HTR-8/SVneo (cell line): ENCODE measurements at regions not wholly inside any gene's neighbourhood (a gene's known extent, or its start where the extent isn't known, plus 50 kb on each side); places are given as distances from the start of the nearest gene placed in this dataset.
"Not testable (repeated sequence)": the region's sequence is repeated elsewhere in the genome, so short reads cannot be mapped to it uniquely, and the experiment has no call there.

Source experiments
- DNase-seq: peaks from one replicate; pipeline ENCODE4 v3.0.0; 2011; ENCODE audit warnings: low spot score, mixed read lengths; ENCODE audit not compliant: insufficient read length
- FAIRE-seq: peaks from 2 replicates; lab custom pipeline; 2011; peaks lifted over from hg19 to GRCh38; lab: Jason Lieb, UNC

DNA sequence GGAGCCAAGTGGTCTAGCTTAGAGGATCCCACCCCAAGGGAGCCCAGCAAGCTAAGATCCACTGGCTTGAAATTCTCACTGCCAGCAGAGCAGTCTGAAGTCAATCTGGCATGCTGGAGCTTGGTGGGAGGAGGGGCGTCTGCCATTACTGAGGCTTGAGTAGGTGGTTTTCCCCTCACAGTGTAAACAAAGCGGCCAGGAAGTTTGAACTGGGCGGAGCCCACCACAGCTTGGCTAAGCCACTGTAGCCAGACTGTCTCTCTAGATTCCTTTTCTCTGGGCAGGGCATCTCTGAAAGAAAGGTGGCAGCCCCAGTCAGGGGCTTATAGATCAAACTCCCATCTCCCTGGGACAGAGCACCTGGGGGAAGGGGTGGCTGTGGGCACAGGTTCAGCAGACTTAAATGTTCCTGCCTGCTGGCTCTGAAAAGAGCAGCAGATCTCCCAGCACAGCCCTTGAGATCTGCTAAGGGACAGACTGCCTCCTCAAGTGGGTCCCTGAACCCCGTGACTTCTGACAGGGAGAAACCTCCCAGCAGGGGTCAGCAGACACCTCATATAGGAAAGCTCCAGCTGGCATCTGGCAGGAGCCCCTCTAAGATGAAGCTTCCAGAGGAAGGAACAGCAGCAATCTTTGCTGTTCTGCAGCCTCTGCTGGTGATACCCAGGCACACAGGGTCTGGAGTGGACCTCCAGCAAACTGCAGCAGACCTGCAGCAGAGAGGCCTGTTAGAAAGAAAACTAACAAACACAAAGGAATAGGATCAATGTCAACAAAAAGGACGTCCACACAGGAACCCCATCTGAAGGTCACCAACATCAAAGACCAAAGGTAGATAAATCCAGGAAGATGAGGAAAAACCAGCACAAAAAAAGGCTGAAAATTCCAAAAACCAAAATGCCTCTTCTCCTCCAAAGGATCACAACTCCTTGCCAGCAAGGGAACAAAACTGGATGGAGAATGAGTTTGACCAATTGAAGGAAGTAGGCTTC lies 215.6 kb upstream of the TET2 start:
- DNase-seq, FAIRE-seq: not testable (repeated sequence)

DNA sequence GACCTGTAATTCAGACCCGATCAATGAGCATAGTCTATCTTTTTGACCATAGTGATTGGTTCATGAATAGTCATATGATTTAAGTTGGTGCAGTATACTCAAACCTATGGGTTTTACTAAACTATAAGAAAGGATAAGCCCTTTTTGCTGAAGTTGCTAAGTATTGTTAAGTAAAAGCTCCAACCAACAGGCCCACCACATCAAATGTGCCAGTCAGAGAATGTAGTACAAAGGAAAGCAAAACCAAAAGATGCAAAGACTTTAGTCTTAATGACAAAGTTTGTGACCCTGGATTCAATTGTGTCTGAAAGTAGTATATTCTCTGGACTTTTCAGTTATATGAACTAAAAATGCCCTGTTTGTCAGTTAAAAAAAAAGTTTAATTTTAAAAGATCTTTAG lies 208.1 kb upstream of the TET2 start:
- FAIRE-seq (no peak), DNase-seq (no peak)

DNA sequence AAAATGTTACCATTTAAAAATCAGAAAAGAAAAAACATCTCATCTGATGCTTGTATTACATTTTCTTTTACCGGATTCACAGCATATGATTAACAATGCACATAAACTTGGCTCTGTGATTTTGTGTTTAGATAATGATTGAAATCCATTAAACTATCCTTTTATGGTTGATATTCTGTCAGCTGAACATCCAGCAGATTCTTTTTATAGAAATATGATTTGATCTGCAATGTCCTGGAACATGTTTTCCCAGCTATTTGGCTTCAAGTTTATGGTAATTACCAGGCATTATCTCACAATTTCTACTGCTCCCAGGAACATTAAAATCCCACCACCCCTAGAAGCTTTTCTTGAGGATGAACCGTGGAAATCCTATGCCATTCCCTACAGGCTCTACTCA lies 205.7 kb upstream of the TET2 start:
- DNase-seq (no peak), FAIRE-seq (no peak)

DNA sequence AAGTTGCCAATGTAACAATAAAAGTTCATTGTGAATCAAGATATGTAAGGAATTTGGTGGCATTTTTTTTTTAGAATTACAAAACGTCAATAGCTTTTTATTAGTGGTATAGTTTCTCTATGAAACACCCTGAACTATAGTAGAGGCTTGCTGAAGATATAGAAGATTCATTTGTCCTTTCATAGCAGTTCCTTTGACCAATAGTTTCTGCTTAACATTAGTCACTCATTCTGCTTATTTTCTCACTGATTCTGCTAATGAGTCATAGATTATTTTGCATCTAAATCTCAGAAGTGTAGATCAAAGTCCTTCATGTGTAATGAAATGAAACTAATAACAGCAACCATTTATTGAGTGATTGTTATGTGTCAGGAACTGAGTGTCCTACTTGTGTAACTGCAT lies 205.0 kb upstream of the TET2 start:
- FAIRE-seq, result no peak
- no peak for DNase-seq

DNA sequence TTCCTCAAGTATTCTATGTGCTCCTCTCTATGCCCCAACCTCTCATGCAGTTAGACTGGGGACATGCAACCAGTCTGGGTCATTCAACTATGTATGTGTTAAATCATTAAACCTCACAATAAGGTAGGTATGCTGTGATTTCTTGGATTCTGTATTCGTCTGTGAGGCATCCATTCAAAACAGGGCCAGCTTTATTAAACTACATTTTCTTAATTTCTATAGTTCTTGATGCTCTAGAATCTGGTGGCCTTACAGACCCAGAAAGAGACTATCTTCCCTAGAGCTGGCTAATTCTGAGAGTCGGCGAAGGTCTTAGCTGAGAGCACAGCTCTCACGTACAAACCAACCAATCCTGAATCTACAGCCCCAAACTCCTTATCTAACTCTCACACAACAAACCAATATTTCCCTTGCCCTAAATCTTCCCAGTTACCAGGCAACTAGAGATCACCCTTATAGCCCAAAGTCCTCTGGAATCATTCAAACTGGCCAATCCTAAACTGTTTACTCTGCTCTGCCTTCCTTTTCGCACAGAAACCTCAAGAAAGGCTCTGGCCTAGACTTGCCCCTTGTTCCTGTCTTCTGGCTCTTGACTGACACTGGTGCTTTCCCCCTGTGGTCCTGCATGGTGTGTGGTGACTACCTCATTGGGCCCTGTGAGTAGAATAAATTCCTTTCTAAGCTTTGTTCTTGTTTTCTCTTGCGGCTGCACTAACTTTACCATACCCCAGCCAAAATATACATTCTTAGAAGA lies 203.5 kb upstream of the TET2 start:
- no peak for FAIRE-seq
- no peak for DNase-seq

DNA sequence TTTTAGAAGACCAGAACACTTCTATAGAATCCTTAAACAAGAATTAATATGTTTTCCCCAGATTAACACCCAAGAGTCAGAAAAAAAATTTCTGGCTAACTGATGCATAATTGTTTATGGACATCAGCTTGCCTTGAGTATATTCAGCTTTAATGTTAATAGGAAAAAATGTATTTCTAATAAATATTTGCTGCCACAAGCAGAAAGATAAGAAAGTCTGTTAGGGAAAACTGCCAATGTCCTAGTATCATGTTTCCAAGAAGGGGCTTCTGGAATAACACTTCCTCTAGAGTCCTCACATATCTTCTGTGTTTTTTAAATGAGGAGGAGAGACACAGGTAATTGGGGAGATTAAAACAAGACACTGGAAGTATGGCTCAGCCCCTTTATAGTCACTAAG lies 202.1 kb upstream of the TET2 start:
- no peak for DNase-seq
- FAIRE-seq, result no peak

DNA sequence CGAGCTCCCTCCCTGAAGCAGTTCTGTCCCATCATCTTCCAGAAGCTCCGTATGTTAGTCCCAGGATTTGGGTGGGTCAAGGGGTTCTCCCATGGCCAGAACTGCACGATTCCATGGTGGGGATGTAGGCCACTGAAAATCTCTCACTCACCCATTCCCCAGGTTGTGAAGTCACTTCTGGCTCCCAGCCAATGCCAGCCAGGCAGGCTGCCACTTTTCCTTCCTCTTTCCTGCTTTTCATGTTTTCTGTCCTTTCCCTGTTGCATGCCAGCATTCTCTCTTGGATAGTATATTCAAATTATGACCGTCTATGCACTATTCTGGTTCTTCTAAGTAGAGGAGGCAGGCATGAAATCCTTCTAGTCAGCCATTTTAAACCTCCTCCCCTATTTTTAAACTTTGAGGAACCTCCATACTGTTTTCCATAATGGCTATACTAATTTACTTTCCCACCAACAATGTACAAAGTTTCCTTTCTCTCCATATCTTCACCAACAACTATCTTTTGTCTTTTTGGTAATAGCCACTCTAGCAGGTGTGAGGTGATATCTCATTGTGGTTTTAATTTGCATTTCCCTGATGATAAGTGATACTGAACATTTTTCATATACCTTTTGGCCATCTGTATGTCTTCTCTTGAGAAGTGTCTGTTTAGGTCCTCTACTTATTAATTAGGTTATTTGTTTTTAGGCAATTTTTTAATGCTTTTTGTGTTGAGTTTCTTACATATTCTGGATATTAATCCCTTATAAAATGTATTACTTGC lies 182.1 kb upstream of the TET2 start:
- DNase-seq (no peak), FAIRE-seq (no peak)

DNA sequence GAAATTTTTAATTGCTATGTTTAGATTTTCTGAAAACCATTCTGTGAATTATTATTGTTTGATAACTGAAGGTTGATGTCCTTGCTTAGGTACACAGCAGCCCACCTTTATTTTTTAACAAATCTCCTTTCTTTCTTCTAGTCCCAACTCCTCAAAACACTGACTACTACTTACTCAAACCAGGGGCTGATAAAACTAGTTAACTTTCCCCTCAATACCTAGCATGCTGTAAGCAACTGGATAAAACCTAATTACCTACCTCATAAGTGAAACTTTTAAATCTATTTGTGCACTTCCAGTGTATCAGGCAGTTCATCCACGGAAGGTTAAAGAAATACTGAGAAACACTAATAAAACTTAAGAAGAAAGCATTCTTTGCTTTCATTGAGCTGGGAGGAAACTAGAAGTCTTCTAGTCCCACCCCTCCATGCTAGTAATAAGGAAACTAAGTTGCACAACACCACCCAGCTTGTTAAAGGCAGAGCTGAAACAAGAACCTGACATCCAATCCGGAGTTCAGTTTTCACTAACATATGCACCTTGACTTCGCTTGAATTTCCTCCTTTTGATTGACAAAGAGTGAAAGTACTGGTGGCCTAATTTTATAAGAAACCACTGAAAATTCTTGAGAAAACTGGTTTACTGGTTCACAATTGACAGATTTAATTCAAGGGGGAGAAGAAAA lies 180.2 kb upstream of the TET2 start:
- FAIRE-seq, result no peak
- DNase-seq, result no peak

DNA sequence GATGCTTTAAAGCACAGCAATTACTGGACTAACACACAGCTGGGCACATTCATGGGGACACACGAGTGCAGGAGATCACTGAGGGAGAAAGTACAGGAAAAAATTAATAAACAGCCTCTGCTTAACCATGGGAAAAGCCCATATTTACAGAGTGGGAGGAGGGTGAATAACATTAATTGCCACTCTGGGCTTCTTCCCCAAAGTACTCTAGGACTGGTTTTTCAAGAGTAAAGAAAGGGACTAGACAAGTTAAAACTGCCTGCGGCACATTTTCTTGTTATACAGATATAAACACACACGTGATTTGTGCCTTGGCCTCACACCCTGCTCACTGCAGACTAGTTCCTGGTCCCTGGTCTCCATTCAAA lies 179.7 kb upstream of the TET2 start:
- no peak for DNase-seq
- FAIRE-seq, result no peak

DNA sequence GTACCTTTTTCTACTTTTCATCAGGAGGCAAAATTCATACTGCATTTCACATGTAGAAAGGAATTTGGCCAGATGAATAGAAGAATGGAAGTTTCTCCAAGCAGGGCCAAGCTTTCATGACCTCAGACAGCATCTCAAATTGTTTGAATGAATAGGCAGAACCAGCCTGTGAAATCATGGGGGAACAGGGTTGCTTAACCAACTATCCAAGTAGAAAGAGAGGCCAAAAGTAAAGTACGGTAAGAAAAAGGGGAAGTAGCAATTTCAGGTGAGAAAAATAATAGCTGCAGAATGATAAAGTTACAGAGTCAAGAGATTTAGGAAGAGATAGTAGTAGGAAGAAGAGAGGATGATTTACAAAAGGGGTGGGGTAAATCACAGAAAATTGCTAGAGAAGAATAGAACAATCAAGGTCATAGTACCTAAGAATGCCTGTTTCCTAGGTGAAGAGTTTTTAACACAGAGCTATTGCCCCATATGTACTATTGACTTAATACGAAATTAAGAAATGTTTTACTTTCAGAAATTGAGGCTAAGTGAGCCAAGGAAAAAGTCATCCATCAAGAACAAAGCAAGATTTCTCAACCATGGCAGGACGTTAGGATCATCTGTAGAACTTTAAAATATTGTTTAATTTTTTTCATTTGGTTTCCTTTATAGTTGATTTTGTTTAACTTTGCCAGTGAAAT lies 177.1 kb upstream of the TET2 start:
- DNase-seq (no peak), FAIRE-seq (no peak)

DNA sequence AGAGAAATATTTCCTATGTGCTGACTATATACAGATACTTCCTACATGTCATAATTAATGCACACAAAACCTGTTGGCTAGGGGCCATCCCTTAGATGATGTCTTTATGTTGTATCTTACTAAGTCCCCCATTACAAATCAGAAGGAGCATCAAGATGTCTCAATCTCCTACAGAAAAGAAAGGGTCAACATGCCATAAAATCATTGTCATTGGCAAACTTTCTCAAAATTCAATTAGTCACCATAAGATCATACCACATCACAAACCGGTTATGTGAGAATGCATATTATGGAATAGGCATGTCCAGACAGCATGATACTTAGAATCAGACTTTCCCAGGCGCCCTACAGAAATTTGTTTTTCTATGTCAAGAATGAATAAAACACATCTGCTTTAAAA lies 175.2 kb upstream of the TET2 start:
- no peak for FAIRE-seq
- DNase-seq, result no peak

DNA sequence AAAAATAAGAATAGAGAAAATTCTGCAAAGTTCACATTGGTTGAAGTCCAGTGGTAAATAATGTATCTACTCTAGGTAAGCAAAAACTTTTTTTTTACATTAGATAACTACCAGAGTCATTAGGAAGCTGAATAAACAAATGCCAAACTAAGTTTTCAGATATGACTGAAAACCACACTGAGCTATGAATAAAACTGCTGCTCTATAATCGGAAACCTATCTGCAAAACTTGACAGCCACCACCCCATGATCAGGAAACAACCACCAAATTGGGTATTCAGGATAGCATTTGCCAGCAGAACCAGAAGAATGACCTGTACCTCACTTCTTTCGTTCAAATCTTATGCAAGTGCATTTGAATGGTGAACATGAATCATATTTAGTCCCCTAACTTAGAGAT lies 173.0 kb upstream of the TET2 start:
- FAIRE-seq (no peak), DNase-seq (no peak)

DNA sequence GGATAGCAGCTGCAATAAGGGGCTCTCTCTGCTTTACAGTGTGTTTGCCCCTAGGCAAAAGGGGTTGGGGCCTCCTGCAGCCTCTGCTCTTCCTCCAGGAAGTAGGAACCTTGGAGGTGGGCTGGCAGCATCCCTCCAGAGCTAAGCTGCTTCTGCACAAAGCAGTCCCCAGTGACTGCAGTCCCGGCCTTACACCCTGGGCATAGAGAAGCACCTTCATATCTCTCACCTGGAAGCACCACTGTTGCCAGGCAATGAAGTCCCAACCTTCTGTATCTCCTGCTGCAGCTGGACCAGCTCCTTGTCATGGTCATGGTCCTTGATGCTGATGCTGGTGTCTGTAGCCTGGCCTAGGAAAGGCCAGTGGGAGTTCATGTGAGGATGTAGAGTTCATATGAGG lies 171.1 kb upstream of the TET2 start:
- FAIRE-seq (no peak), DNase-seq (no peak)

DNA sequence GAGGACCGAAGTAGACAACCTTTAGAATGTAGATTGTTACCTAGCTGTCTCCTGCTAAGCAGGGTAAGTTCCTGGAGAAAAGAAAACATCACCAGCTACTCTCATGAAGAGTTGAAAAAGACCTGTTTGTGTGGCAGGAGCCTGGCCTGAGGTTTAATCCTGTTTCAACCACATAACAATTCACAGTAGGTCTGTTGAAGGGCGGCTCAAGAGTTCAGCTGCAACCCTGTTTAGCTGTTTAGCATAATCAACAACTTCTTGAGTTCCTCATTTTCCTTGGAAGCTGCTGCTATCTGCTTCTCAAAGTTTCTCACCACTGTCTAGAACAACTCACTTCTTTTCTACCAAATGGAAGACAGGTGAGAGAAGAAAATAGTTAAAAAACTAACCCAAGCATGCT lies 170.4 kb upstream of the TET2 start:
- no peak for FAIRE-seq

DNA sequence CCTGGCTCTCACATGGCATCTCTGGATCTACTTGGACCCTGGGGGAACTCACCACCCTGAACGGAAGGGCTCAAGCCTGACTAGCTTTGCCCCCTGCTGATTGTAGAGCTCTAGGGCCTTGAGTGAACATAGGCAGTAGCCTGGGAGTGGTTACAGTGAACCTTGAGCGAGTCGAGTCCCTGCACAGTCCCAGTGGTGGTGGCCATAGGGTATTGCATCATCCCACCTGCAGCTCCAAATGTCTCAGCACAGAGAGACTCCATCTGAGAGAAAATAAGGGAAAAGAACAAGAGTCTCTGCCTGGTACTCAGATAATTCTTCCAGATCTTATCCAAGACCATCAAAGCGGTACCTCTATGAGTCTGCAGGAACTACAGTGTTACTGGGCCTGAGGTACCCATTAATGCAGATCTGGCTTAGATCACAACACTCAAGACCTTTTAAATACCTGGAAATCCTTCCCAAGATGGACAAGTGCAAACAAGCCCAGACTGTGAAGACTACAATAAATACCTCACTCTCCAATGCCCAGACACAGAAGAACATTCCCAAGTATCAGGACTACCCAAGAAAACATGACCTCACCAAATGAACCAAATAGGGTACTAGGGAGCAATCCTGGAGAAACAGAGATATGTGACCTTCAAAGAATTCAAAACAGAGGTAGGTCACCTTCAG lies 167.5 kb upstream of the TET2 start:
- no peak for FAIRE-seq
- DNase-seq, result no peak

More for the DNA sequence above, 170.4 kb upstream of the TET2 start:
- no peak for DNase-seq

DNA sequence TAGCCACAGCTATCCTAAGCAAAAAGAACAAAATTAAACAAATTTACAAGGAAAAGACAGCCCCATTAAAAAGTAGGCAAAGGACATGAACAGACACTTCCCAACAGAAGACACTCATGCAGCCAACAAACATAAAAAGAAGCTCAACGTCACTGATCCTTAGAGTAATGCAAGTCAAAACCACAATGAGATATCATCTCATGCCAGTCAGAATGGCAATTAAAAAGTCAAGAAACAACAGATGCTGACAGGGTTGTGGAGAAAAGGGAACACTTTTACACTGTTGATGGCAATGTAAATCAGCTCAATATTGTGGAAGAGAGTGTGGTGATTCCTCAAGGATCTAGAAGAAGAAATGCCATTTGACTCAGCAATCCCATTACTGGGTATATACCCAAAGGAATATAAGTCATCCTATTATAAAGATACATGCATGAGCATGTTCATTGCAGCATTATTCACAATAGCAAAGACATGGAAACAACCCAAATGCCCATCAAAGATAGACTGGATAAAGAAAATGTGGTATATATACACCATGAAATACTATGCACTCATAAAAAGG lies 163.0 kb upstream of the TET2 start:
- FAIRE-seq (no peak), DNase-seq (no peak)

DNA sequence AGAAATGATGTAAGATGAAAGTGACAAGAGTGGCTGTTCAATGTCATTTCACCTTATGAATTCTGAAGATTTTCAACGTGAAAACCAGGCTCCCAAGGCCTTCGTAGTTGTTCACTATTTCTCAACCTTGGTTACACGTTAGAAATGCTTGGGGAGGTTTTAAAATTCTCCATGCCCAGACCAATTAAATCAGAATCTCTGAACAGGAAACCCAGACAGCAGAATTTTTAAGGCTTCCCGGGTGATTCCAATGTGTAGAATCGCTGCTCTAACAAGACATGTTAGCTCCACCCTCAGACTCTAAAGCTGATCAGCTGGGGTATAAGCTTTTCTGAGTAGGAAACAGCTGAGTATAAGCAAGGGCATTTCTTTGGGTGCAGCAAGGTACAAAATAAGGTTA lies 160.4 kb upstream of the TET2 start:
- DNase-seq, result no peak
- FAIRE-seq, result no peak

DNA sequence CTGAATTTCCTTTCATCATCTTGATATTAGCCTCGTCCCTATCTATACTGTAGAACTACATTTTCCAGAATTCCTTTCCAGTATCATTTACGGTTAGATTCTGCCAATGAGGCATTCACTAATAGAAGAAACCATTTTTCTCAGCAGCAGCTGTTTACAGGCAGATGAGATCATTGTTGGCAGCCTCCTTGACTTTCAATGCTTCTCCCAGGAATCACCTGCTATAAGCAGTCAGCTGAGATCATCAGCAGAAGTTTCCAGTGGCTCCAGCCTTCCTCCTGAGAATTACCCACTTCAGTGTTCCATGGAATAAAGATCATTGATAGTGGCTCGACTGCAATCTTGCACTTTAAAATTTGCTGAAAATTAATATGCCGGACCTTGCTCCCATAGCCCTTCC lies 157.3 kb upstream of the TET2 start:
- no peak for FAIRE-seq
- no peak for DNase-seq

DNA sequence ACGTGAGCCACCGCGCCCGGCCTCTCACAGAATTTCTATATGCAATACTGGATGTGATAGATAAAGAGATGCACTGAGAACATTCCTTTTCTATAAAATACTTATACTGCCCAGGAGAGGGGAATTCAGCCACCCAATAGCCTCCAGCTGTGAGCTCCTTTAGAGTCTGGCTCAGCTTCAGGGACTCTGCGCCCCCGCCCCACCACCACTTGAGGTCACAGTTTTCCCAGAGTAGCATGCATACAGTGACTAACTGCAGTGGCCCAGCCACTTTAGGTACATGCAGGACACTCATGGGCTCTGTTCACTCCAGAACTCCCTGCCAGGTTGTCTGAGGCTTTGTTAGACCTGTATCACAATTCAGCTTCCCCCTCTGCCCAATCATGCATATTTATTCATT lies 144.4 kb upstream of the TET2 start:
- FAIRE-seq (no peak), DNase-seq (no peak)
